Ishikawa (cell line): ENCODE measurements at regions not wholly inside any gene's neighbourhood (a gene's known extent, or its start where the extent isn't known, plus 50 kb on each side); places are given as distances from the start of the nearest gene placed in this dataset.

ENCODE experiments used
- CEBPB ChIP-seq: IDR thresholded peaks from 2 replicates; pipeline ENCODE4 v1.6.1; 2012
- CREB1 ChIP-seq: IDR thresholded peaks from 2 replicates; pipeline ENCODE4 v1.6.1; 2012; ENCODE audit warnings: low read depth
- EGR1 ChIP-seq: IDR thresholded peaks from 2 replicates; pipeline ENCODE4 v1.6.1; 2012
- EP300 ChIP-seq: IDR thresholded peaks from 2 replicates; pipeline ENCODE4 v1.6.1; 2012; ENCODE audit warnings: borderline replicate concordance
- FOXM1 ChIP-seq: IDR thresholded peaks from 2 replicates; pipeline ENCODE4 v1.6.1; 2012; ENCODE audit warnings: low read depth, borderline replicate concordance
- MAX ChIP-seq: IDR thresholded peaks from 2 replicates; pipeline ENCODE4 v1.6.1; 2012
- NFIC ChIP-seq: IDR thresholded peaks from 2 replicates; pipeline ENCODE4 v1.6.1; 2012
- RAD21 ChIP-seq: IDR thresholded peaks from 2 replicates; pipeline ENCODE4 v1.6.1; 2012; ENCODE audit warnings: low read depth
- REST ChIP-seq: IDR thresholded peaks from 2 replicates; pipeline ENCODE4 v1.6.1; 2012; ENCODE audit warnings: low read depth, mild to moderate bottlenecking
- TAF1 ChIP-seq: IDR thresholded peaks from 2 replicates; pipeline ENCODE4 v1.6.1; 2012; ENCODE audit warnings: low read depth, mild to moderate bottlenecking
- TCF12 ChIP-seq: IDR thresholded peaks from 2 replicates; pipeline ENCODE4 v1.6.1; 2012; ENCODE audit warnings: low read depth
- TEAD4 ChIP-seq: IDR thresholded peaks from 2 replicates; pipeline ENCODE4 v1.6.1; 2012
- USF1 ChIP-seq: IDR thresholded peaks from 2 replicates; pipeline ENCODE4 v1.6.1; 2012
- YY1 ChIP-seq: IDR thresholded peaks from 2 replicates; pipeline ENCODE4 v1.6.1; 2012; ENCODE audit warnings: low read depth
- ZBTB7A ChIP-seq: IDR thresholded peaks from 2 replicates; pipeline ENCODE4 v1.6.1; 2012; ENCODE audit warnings: low read depth

GRCh38 chr4:63620271-63620670 is 789.0 kb downstream of the TECRL start:
- TF ChIP-seq ZBTB7A (no peak), FOXM1 (no peak), EP300 (no peak), EGR1 (no peak), TCF12 (no peak), USF1 (no peak), MAX (no peak), TAF1 (no peak), NFIC (no peak), CEBPB (no peak), CREB1 (no peak), TEAD4 (no peak), REST (no peak), RAD21 (no peak), YY1 (no peak)

- TF ChIP-seq EP300 = no peak
- no peak for TF ChIP-seq USF1
- TF ChIP-seq TEAD4 = no peak
Observed at GRCh38 chr4:63619771-63620170, 789.5 kb downstream of the TECRL start.

- TF ChIP-seq CREB1 (no peak), MAX (no peak), TAF1 (no peak), EP300 (no peak), REST (no peak), TEAD4 (no peak), ZBTB7A (no peak), NFIC (no peak), TCF12 (no peak), EGR1 (no peak), FOXM1 (no peak), YY1 (no peak), CEBPB (no peak), USF1 (no peak), RAD21 (no peak)
Observed at GRCh38 chr4:63618883-63619718, 790.1 kb downstream of the TECRL start.

- no peak for TF ChIP-seq ZBTB7A
- TF ChIP-seq CEBPB = no peak
- TF ChIP-seq TAF1 = no peak
- no peak for TF ChIP-seq RAD21
- TF ChIP-seq EP300 = no peak
- TF ChIP-seq NFIC = 0 out of 2 replicates have a peak, but pooled peaks have one; percentile 2
- no peak for TF ChIP-seq EGR1
- no peak for TF ChIP-seq MAX
Observed at GRCh38 chr4:63607169-63607872, 801.9 kb downstream of the TECRL start.

GRCh38 chr4:63589796-63590195 is 819.5 kb downstream of the TECRL start:
- no peak for TF ChIP-seq CREB1
- TF ChIP-seq YY1 = no peak
- no peak for TF ChIP-seq REST
- no peak for TF ChIP-seq CEBPB
- no peak for TF ChIP-seq RAD21
- TF ChIP-seq EGR1 = no peak
- no peak for TF ChIP-seq USF1
- no peak for TF ChIP-seq FOXM1
- TF ChIP-seq EP300 = no peak
- no peak for TF ChIP-seq MAX
- no peak for TF ChIP-seq TEAD4
- TF ChIP-seq TCF12 = no peak
- TF ChIP-seq ZBTB7A = no peak
- TF ChIP-seq TAF1 = no peak
- TF ChIP-seq NFIC = no peak
